HG02981 (cell line): ENCODE measurements at regions not wholly inside any gene's neighbourhood (a gene's known extent, or its start where the extent isn't known, plus 50 kb on each side); places are given as distances from the start of the nearest gene placed in this dataset.
A peak's percentile ranks its signal among the peaks of the same experiment; 100 is the strongest.
"Not testable (repeated sequence)": the region's sequence is repeated elsewhere in the genome, so short reads cannot be mapped to it uniquely, and the experiment has no call there.

Experiments
- ATAC-seq: cut with Tn5 transposase; IDR thresholded peaks from one replicate; pipeline ENCODE4 v1.9.1; 2021; ENCODE audit warnings: mild to moderate bottlenecking, moderate library complexity; ENCODE audit not compliant: unreplicated experiment

GRCh38 chr6:166809721-166810120, 146.6 kb downstream of the RNASET2 start:
- no peak for ATAC-seq

- ATAC-seq, result no peak
Measured at GRCh38 chr6:166806962-166807757, 149.2 kb downstream of the RNASET2 start.

GRCh38 chr6:166806217-166806838, 150.0 kb downstream of the RNASET2 start:
- ATAC-seq, result no peak

- ATAC-seq, result no peak
Measured at GRCh38 chr6:166803471-166803870, 152.9 kb downstream of the RNASET2 start.

- no peak for ATAC-seq
Measured at GRCh38 chr6:166802401-166802800, 153.9 kb downstream of the RNASET2 start.

GRCh38 chr6:166800137-166800536, 156.2 kb downstream of the RNASET2 start:
- ATAC-seq, result no peak

- ATAC-seq, result no peak
Measured at GRCh38 chr6:166798652-166799051, 157.7 kb downstream of the RNASET2 start.

- ATAC-seq, result no peak
Measured at GRCh38 chr6:166796610-166797009, 159.7 kb downstream of the RNASET2 start.

GRCh38 chr6:166795879-166796278, 160.5 kb downstream of the RNASET2 start:
- no peak for ATAC-seq

- not testable (repeated sequence) for ATAC-seq
Measured at GRCh38 chr6:166790808-166791207, 163.8 kb upstream of the RPS6KA2 start.

GRCh38 chr6:166788846-166789529, 161.9 kb upstream of the RPS6KA2 start:
- not testable (repeated sequence) for ATAC-seq

- peak; percentile 51 for ATAC-seq
Measured at GRCh38 chr6:166786704-166787293, 159.7 kb upstream of the RPS6KA2 start.

- no peak for ATAC-seq
Measured at GRCh38 chr6:166785131-166785530, 158.1 kb upstream of the RPS6KA2 start.

- no peak for ATAC-seq
Measured at GRCh38 chr6:166784691-166785090, 157.6 kb upstream of the RPS6KA2 start.

- ATAC-seq, result no peak
Measured at GRCh38 chr6:166782520-166782919, 155.5 kb upstream of the RPS6KA2 start.

GRCh38 chr6:166781331-166781730, 154.3 kb upstream of the RPS6KA2 start:
- ATAC-seq, result no peak

- ATAC-seq, result no peak
Measured at GRCh38 chr6:166779963-166780683, 153.1 kb upstream of the RPS6KA2 start.

GRCh38 chr6:166779381-166779780, 152.3 kb upstream of the RPS6KA2 start:
- no peak for ATAC-seq

- ATAC-seq, result no peak
Measured at GRCh38 chr6:166778776-166779175, 151.7 kb upstream of the RPS6KA2 start.

GRCh38 chr6:166778046-166778445, 151.0 kb upstream of the RPS6KA2 start:
- no peak for ATAC-seq
